ENCODE measurements at regions not wholly inside any gene's neighbourhood (a gene's known extent, or its start where the extent isn't known, plus 50 kb on each side); places are given as distances from the start of the nearest gene placed in this dataset.

GRCh38 chr2:5888126-5888525 is 195.9 kb downstream of the SOX11 start:
- TF ChIP-seq CTCF (IDR thresholded peaks at IDR 0.05; ENCODE audit: borderline replicate concordance, extremely low read depth, low read length, poor library complexity, severe bottlenecking): no peak
- TF ChIP-seq EZH2 (IDR thresholded peaks at IDR 0.05; ENCODE audit: borderline replicate concordance, low read depth, low read length, severe bottlenecking): no peak
